SK-N-SH treated with all-trans-retinoic acid at 6 μM for 48 hours (cell line): ENCODE measurements at regions not wholly inside any gene's neighbourhood (a gene's known extent, or its start where the extent isn't known, plus 50 kb on each side); places are given as distances from the start of the nearest gene placed in this dataset.

Source experiments
- CSRNP3 ChIP-seq: fragments of 250-450 bp; sonication (Bioruptor Pico); IDR thresholded peaks from 2 replicates; pipeline ENCODE4 v1.5.1; 2021; ENCODE audit warnings: mild to moderate bottlenecking, moderate library complexity
- GLIS3 ChIP-seq: fragments of 250-450 bp; sonication (Bioruptor Pico); IDR thresholded peaks from 2 replicates; pipeline ENCODE4 v1.5.0; 2020; ENCODE audit warnings: mild to moderate bottlenecking, moderate library complexity
- POU6F1 ChIP-seq: fragments of 250-450 bp; sonication (Bioruptor Pico); IDR thresholded peaks from 2 replicates; pipeline ENCODE4 v1.8.0; 2021; ENCODE audit warnings: low read depth, mild to moderate bottlenecking, moderate library complexity, borderline replicate concordance
- RARB ChIP-seq: fragments of 250-450 bp; sonication (Bioruptor Pico); IDR thresholded peaks from 2 replicates; pipeline ENCODE4 v1.8.0; 2021; ENCODE audit warnings: mild to moderate bottlenecking, moderate library complexity
- TCF4 ChIP-seq: fragments of 250-450 bp; sonication (Bioruptor Pico); IDR thresholded peaks from 2 replicates; pipeline ENCODE4 v1.8.0; 2021; ENCODE audit warnings: mild to moderate bottlenecking, moderate library complexity, borderline replicate concordance
- TOX ChIP-seq: fragments of 250-450 bp; sonication (Bioruptor Pico); IDR thresholded peaks from 2 replicates; pipeline ENCODE4 v1.8.0; 2021; ENCODE audit warnings: mild to moderate bottlenecking, moderate library complexity, borderline replicate concordance
- TSHZ2 ChIP-seq: fragments of 250-450 bp; sonication (Bioruptor Pico); IDR thresholded peaks from 2 replicates; pipeline ENCODE4 v1.5.0; 2020; ENCODE audit warnings: mild to moderate bottlenecking, moderate library complexity
- ZC3H10 ChIP-seq: fragments of 250-450 bp; sonication (Bioruptor Pico); IDR thresholded peaks from 2 replicates; pipeline ENCODE4 v1.5.1; 2021; ENCODE audit warnings: mild to moderate bottlenecking, moderate library complexity
- ZFP3 ChIP-seq: fragments of 250-450 bp; sonication (Bioruptor Pico); IDR thresholded peaks from 2 replicates; pipeline ENCODE4 v1.5.0; 2020; ENCODE audit warnings: mild to moderate bottlenecking, moderate library complexity
- ZFP30 ChIP-seq: fragments of 450-650 bp; formaldehyde crosslinking; IDR thresholded peaks from 2 replicates; pipeline ENCODE4 v1.5.0; 2022; ENCODE audit warnings: mild to moderate bottlenecking, moderate library complexity

GRCh38 chr4:23533859-23534258 is 356.0 kb downstream of the PPARGC1A start:
- TF ChIP-seq TCF4 (CRISPR knock-in tag) (no peak), GLIS3 (CRISPR knock-in tag) (no peak), ZC3H10 (CRISPR knock-in tag) (no peak), RARB (CRISPR knock-in tag) (no peak), POU6F1 (CRISPR knock-in tag) (no peak), TSHZ2 (CRISPR knock-in tag) (no peak), ZFP3 (no peak), CSRNP3 (no peak), ZFP30 (CRISPR knock-in tag) (no peak), TOX (CRISPR knock-in tag) (no peak)
